Upper lobe of right lung (tissue), 1 donor: ENCODE measurements at regions not wholly inside any gene's neighbourhood (a gene's known extent, or its start where the extent isn't known, plus 50 kb on each side); places are given as distances from the start of the nearest gene placed in this dataset.

ENCODE experiments used
- ATAC-seq: fragments of 200-7000 bp; cut with Tn5 transposase; one replicate; pipeline ENCODE4 v1.9.1; 2020; ENCODE audit warnings: mild to moderate bottlenecking, moderate library complexity
- DNase-seq: peaks from one replicate; pipeline ENCODE4 v3.0.0-alpha.2; 2020
- H3K27ac ChIP-seq: fragments of 200-600 bp; one replicate; pipeline ENCODE4 v1.8.0; 2022
- H3K27me3 ChIP-seq: fragments of 200-600 bp; one replicate; pipeline ENCODE4 v1.8.0; 2022; ENCODE audit warnings: mild to moderate bottlenecking
- H3K36me3 ChIP-seq: fragments of 200-600 bp; one replicate; pipeline ENCODE4 v1.8.0; 2022
- H3K4me1 ChIP-seq: fragments of 200-600 bp; one replicate; pipeline ENCODE4 v1.8.0; 2022
- H3K4me3 ChIP-seq: fragments of 200-600 bp; one replicate; pipeline ENCODE4 v1.8.0; 2022; ENCODE audit warnings: mild to moderate bottlenecking
- H3K9me3 ChIP-seq: fragments of 200-600 bp; one replicate; pipeline ENCODE4 v1.8.0; 2022
- intact Hi-C: fragments of 100-400 bp; cut with DNase I; formaldehyde crosslinking; loops from one replicate; pipeline ENCODE4 v1.11.0; 2022
- TF ChIP-seq, protein P1 (sequence below): fragments of 200-600 bp; IDR thresholded peaks from one replicate; pipeline ENCODE4 v1.8.0; 2022; ENCODE audit warnings: antibody characterized with exemption
- donor health status: DM: no; HTN: yes; CAD: no; lungs with severe emphysema.

DNA sequence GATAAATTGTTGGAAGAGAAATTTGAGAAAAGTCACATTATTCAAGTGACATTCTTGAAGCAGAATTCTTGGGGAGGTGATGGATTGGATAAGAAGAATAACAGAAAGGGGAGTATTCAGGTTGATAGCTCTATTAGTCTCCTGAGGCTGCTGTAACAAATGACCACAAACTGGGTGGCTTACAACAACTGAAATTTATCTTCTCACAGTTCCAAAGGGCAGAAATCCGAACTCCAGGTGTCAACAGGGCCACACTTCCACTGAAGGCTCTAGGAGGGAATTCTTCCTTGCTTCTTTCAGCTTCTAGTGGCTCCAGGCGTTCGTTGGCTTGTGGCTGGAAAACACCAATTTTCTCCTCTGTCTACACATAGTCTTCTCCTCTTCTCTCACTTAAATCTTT lies 99.8 kb downstream of the TES start:
- Histone ChIP-seq H3K27ac (no peak overlapping the region), H3K9me3 (no peaks in the 10 kb centered on the region), H3K36me3 (no peaks in the 10 kb centered on the region), H3K27me3 (no peaks in the 10 kb centered on the region), H3K4me3 (no peak overlapping the region), H3K4me1 (no peaks in the 10 kb centered on the region)
- DNase-seq (no peak), ATAC-seq (no peak)
- intact Hi-C loops = no loop called here
- TF ChIP-seq, protein P1, sequence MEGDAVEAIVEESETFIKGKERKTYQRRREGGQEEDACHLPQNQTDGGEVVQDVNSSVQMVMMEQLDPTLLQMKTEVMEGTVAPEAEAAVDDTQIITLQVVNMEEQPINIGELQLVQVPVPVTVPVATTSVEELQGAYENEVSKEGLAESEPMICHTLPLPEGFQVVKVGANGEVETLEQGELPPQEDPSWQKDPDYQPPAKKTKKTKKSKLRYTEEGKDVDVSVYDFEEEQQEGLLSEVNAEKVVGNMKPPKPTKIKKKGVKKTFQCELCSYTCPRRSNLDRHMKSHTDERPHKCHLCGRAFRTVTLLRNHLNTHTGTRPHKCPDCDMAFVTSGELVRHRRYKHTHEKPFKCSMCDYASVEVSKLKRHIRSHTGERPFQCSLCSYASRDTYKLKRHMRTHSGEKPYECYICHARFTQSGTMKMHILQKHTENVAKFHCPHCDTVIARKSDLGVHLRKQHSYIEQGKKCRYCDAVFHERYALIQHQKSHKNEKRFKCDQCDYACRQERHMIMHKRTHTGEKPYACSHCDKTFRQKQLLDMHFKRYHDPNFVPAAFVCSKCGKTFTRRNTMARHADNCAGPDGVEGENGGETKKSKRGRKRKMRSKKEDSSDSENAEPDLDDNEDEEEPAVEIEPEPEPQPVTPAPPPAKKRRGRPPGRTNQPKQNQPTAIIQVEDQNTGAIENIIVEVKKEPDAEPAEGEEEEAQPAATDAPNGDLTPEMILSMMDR = no peak

DNA sequence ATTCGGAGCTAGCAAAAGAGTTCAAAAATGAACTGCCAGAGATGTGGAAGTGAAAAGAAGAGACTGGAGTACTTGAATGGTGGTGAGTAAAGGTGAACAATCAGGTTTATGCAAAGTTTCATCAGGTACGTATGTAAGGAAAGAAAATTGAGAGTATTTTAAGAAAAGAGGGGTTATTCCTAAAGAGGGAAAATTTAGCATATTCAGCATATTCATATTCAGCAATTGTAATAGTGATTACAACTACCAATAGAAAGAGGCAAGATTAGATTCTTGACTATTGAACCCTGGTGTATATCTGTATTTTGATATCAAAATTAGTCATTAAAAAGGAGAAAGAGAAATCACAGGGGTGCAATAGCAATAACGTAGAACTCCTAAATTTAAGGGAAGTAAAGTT lies 100.9 kb downstream of the TES start:
- Histone ChIP-seq H3K36me3 (no peaks in the 10 kb centered on the region), H3K9me3 (no peaks in the 10 kb centered on the region), H3K4me3 (no peak overlapping the region), H3K4me1 (no peaks in the 10 kb centered on the region), H3K27me3 (no peaks in the 10 kb centered on the region), H3K27ac (no peak overlapping the region)
- ATAC-seq = no peak
- intact Hi-C loops = no loop called here
- TF ChIP-seq, protein P1 = no peak
- DNase-seq = no peak

DNA sequence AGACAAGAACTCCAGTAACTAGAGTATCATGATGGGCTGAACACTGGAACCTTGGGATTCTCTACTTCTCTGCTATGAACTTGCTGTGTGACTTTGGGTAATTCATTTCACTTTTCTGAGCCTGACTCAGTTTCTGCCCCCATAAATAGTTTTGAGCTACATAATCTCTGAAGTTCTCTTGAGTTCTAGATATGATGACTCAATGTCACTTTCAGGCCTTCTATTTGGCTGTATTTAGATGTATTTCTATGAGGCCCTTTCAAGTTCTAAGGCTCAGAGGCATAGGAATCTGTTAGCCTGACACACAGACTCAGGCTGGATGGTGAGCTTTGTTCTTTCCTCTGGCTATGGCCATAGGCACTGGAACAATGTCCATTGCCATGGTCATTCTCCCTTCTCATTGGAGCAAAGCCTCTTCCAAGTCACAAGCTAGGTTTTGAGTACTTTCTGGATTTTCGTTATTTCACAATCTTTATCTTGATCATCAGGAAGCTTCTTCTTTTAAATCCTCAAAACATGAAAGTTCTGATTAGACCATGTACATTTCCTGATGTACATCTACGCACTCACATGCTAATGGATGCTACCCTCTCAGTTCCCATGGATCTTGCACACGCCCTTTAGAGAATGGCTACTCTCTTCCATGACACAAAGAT lies 101.6 kb downstream of the TES start:
- peaks cover 6% of the 10 kb centered on the region for H3K4me1 ChIP-seq
- TF ChIP-seq, protein P1 = no peak
- H3K4me3 ChIP-seq = no peak overlapping the region
- intact Hi-C loops = no loop called here
- no peak overlapping the region for H3K27ac ChIP-seq
- DNase-seq = no peak
- no peak for ATAC-seq
- H3K27me3 ChIP-seq = no peaks in the 10 kb centered on the region
- no peaks in the 10 kb centered on the region for H3K36me3 ChIP-seq
- H3K9me3 ChIP-seq = no peaks in the 10 kb centered on the region

DNA sequence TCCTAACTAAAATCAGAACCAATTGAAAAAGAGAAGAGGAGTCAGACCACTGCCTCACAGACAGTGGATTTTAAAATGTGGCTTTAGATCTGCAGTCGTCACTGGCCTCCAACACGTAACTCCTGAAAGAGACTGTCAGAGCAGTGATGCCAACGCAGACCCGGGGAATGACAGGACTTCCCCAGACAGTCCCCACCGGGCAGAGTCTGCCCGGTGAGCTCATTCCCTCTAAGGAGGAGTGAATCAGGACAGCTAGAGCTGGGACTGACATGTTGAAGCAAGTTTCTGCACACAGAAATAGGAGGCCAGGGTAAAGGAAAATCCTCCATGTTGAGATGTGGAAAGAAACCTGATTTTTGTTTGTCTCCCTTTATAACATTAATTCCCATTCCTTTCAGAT lies 105.0 kb downstream of the TES start:
- DNase-seq (no peak), ATAC-seq (no peak)
- Histone ChIP-seq H3K36me3 (no peaks in the 10 kb centered on the region), H3K9me3 (no peaks in the 10 kb centered on the region), H3K4me3 (no peak overlapping the region), H3K4me1 (peaks cover 18% of the 10 kb centered on the region), H3K27ac (no peak overlapping the region), H3K27me3 (no peaks in the 10 kb centered on the region)
- TF ChIP-seq, protein P1 = no peak
- intact Hi-C loops = no loop called here

DNA sequence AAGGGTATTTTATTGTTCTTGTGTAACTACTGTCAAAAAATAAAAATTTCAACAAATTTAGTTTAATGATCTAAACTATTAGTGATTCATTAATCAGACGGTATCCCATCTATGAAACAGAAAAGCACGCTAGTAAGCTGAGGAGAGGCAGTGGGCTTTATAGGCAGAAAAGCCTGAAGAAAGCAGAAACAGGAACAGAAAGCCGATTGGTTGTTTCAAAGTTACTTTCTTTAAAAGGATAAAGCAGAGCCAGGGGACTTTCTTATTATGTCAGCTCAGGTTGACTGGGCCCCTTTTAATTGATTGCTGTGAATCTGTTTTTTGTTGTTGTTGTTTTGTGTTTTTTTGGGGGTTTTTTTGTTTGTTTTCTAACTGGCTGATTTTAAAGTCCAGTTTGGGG lies 105.5 kb downstream of the TES start:
- no peak overlapping the region for H3K4me3 ChIP-seq
- H3K9me3 ChIP-seq = no peaks in the 10 kb centered on the region
- H3K27me3 ChIP-seq = no peaks in the 10 kb centered on the region
- no peaks in the 10 kb centered on the region for H3K36me3 ChIP-seq
- peaks cover 18% of the 10 kb centered on the region for H3K4me1 ChIP-seq
- TF ChIP-seq, protein P1 = no peak
- intact Hi-C loops = no loop called here
- ATAC-seq (no peak), DNase-seq (no peak)
- no peak overlapping the region for H3K27ac ChIP-seq
